Parathyroid adenoma (tissue), 2 donors: ENCODE measurements at regions not wholly inside any gene's neighbourhood (a gene's known extent, or its start where the extent isn't known, plus 50 kb on each side); places are given as distances from the start of the nearest gene placed in this dataset.

Experiments
- H2AFZ ChIP-seq: fragments of 300-600 bp; sonication (generic); one replicate; pipeline ENCODE4 v1.7.0; 2017; ENCODE audit warnings: antibody characterized with exemption, mild to moderate bottlenecking
- H3K27ac ChIP-seq: fragments of 300-600 bp; sonication (generic); one replicate; pipeline ENCODE4 v1.7.0; 2017
- H3K27me3 ChIP-seq: fragments of 300-600 bp; sonication (generic); one replicate; pipeline ENCODE4 v1.7.0; 2017; ENCODE audit warnings: low read length; ENCODE audit not compliant: control insufficient read depth, insufficient read depth
- H3K36me3 ChIP-seq: fragments of 300-600 bp; sonication (generic); one replicate; pipeline ENCODE4 v1.7.0; 2017; ENCODE audit warnings: low read length; ENCODE audit not compliant: control insufficient read depth, insufficient read depth
- H3K4me1 ChIP-seq: fragments of 300-600 bp; sonication (generic); one replicate; pipeline ENCODE4 v1.7.0; 2017; ENCODE audit warnings: control low read depth
- H3K4me2 ChIP-seq: fragments of 300-600 bp; sonication (generic); one replicate; pipeline ENCODE4 v1.7.0; 2017; ENCODE audit warnings: low read length
- H3K4me3 ChIP-seq: fragments of 300-600 bp; sonication (generic); one replicate; pipeline ENCODE4 v1.7.0; 2017; ENCODE audit warnings: low read depth, low read length
- H3K79me2 ChIP-seq: fragments of 300-600 bp; sonication (generic); one replicate; pipeline ENCODE4 v1.7.0; 2017; ENCODE audit warnings: control low read depth
- H3K9ac ChIP-seq: fragments of 300-600 bp; sonication (generic); one replicate; pipeline ENCODE4 v1.7.0; 2017; ENCODE audit warnings: mild to moderate bottlenecking
- H3K9me3 ChIP-seq: fragments of 300-600 bp; sonication (generic); one replicate; pipeline ENCODE4 v1.7.0; 2017; ENCODE audit warnings: low read length; ENCODE audit not compliant: control insufficient read depth
- TF ChIP-seq, protein P1 (sequence below): fragments of 300-600 bp; sonication (generic); IDR thresholded peaks from one replicate; pipeline ENCODE4 v1.7.0; 2017; ENCODE audit warnings: antibody characterized with exemption, mild to moderate bottlenecking
- donor health status: primary hyperparathyroidism.

DNA sequence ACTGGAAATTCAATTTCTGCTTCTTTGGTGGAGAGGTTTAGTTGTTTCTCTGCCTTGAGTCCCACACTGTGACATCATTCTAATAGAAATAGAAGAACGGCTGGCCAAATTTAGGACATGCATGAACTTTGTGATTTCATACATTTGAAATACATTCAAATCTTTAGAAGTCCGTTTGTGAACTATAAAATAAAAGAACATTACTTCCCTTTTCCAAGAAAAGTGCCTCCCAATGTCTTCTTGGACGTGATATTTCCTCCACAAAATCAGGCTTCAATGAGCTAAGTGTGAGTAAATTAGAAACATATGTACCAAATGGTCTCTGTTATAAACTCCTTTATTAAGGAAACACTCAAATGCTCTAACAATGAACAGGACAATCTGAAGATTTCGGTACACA lies 314.5 kb upstream of the AKR1E2 start:
- H3K36me3 ChIP-seq, result no peaks in the 10 kb centered on the region
- H3K27ac ChIP-seq, result no peak overlapping the region
- H3K79me2 ChIP-seq, result no peaks in the 10 kb centered on the region
- H2AFZ ChIP-seq, result no peak overlapping the region
- no peaks in the 10 kb centered on the region for H3K4me1 ChIP-seq
- H3K27me3 ChIP-seq, result no peaks in the 10 kb centered on the region
- TF ChIP-seq, protein P1, sequence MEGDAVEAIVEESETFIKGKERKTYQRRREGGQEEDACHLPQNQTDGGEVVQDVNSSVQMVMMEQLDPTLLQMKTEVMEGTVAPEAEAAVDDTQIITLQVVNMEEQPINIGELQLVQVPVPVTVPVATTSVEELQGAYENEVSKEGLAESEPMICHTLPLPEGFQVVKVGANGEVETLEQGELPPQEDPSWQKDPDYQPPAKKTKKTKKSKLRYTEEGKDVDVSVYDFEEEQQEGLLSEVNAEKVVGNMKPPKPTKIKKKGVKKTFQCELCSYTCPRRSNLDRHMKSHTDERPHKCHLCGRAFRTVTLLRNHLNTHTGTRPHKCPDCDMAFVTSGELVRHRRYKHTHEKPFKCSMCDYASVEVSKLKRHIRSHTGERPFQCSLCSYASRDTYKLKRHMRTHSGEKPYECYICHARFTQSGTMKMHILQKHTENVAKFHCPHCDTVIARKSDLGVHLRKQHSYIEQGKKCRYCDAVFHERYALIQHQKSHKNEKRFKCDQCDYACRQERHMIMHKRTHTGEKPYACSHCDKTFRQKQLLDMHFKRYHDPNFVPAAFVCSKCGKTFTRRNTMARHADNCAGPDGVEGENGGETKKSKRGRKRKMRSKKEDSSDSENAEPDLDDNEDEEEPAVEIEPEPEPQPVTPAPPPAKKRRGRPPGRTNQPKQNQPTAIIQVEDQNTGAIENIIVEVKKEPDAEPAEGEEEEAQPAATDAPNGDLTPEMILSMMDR, result no peak
- H3K9me3 ChIP-seq, result no peaks in the 10 kb centered on the region
- H3K4me3 ChIP-seq, result no peak overlapping the region
- no peak overlapping the region for H3K4me2 ChIP-seq
- H3K9ac ChIP-seq, result no peak overlapping the region

GRCh38 chr10:4509405-4509804 lies 316.6 kb upstream of the AKR1E2 start:
- no peaks in the 10 kb centered on the region for H3K79me2 ChIP-seq
- H3K4me2 ChIP-seq, result no peak overlapping the region
- no peaks in the 10 kb centered on the region for H3K27me3 ChIP-seq
- H2AFZ ChIP-seq, result no peak overlapping the region
- H3K27ac ChIP-seq, result no peak overlapping the region
- TF ChIP-seq, protein P1, result no peak
- no peaks in the 10 kb centered on the region for H3K4me1 ChIP-seq
- H3K9ac ChIP-seq, result no peak overlapping the region
- H3K36me3 ChIP-seq, result no peaks in the 10 kb centered on the region
- H3K4me3 ChIP-seq, result no peak overlapping the region
- H3K9me3 ChIP-seq, result no peaks in the 10 kb centered on the region

DNA sequence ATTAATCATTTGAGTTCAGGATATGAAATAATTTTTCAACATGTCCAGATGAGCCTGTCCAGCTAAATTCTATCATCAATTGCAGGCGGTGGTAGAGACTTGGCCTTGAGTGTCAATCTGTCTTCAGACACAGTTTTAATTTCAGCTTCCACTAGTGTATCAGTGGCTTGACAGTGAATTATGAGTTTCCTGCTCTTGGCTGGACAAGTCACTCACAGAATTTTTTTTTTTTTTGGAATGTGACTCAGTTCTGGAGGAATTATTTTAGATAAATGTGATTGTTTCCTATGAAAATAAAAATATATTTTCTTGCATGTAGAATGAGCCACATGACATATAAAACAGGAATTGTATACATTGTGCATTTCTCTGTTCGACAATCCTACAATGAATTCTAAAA lies 319.9 kb upstream of the AKR1E2 start:
- TF ChIP-seq, protein P1, result no peak
- Histone ChIP-seq H3K27ac (no peak overlapping the region), H3K27me3 (no peaks in the 10 kb centered on the region), H3K4me1 (no peaks in the 10 kb centered on the region), H3K4me3 (no peak overlapping the region), H3K4me2 (no peak overlapping the region), H3K9me3 (no peaks in the 10 kb centered on the region), H3K79me2 (no peaks in the 10 kb centered on the region), H2AFZ (no peak overlapping the region), H3K9ac (no peak overlapping the region), H3K36me3 (no peaks in the 10 kb centered on the region)

DNA sequence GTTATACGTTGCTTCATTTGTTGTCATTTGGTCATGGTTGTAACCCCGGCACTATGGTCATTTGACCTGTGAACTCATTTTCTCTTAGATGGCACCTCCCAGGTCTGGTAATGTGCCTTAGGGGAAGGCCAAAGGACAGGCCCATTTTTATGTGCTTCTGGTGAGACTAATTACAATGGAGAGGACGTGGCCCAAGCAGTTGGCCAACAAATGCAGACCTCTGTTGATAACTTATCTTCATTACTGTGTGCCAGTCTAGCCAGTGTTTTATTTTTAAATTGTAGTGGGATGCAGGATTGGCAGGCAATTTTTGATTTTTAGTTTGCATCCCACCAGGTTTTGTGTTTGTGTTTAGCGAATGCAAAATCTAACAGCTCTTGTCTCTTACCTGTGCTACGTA lies 321.5 kb upstream of the AKR1E2 start:
- Histone ChIP-seq H3K9ac (no peak overlapping the region), H3K36me3 (no peaks in the 10 kb centered on the region), H3K79me2 (no peaks in the 10 kb centered on the region), H3K27me3 (no peaks in the 10 kb centered on the region), H2AFZ (no peak overlapping the region), H3K4me3 (no peak overlapping the region), H3K27ac (no peak overlapping the region), H3K4me1 (no peaks in the 10 kb centered on the region), H3K9me3 (no peaks in the 10 kb centered on the region), H3K4me2 (no peak overlapping the region)
- TF ChIP-seq, protein P1, result no peak

DNA sequence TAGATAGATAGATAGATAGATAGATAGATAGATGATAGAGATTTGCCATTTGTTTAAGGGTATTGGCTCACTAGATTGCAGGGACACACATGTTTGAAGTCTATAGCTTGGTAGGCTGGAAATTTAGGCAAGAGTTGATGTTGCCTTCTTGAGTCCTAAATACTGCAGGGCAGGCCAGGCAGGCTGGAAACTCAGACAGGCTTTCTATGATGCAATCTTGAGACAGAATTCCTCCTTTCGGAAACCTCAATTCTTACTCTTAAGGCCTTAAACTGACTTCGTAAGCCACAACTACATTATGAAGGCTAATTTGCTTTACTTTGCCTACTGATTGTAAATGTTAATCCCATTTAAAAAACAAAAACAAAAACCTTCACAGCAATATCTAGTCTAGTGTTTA lies 322.9 kb upstream of the AKR1E2 start:
- H2AFZ ChIP-seq, result no peak overlapping the region
- no peaks in the 10 kb centered on the region for H3K9me3 ChIP-seq
- no peaks in the 10 kb centered on the region for H3K36me3 ChIP-seq
- H3K27me3 ChIP-seq, result no peaks in the 10 kb centered on the region
- H3K4me3 ChIP-seq, result no peak overlapping the region
- TF ChIP-seq, protein P1, result no peak
- no peaks in the 10 kb centered on the region for H3K4me1 ChIP-seq
- no peak overlapping the region for H3K27ac ChIP-seq
- H3K9ac ChIP-seq, result no peak overlapping the region
- H3K4me2 ChIP-seq, result no peak overlapping the region
- no peaks in the 10 kb centered on the region for H3K79me2 ChIP-seq
